Epithelial cell of proximal tubule (primary cell): ENCODE measurements at regions not wholly inside any gene's neighbourhood (a gene's known extent, or its start where the extent isn't known, plus 50 kb on each side); places are given as distances from the start of the nearest gene placed in this dataset.

Experiments used
- DNase-seq: peaks from one replicate; pipeline ENCODE4 v3.0.0-alpha.2; 2011; ENCODE audit warnings: low read depth
- H3K4me3 ChIP-seq: 2 replicates; pipeline ENCODE4 v1.5.1; 2011; ENCODE audit warnings: low read depth, mild to moderate bottlenecking, low read length
- TF ChIP-seq, protein P1 (sequence below): conservative IDR thresholded peaks from 2 replicates; pipeline ENCODE4 v1.5.1; 2012; ENCODE audit warnings: low read depth, mild to moderate bottlenecking, low read length

DNA sequence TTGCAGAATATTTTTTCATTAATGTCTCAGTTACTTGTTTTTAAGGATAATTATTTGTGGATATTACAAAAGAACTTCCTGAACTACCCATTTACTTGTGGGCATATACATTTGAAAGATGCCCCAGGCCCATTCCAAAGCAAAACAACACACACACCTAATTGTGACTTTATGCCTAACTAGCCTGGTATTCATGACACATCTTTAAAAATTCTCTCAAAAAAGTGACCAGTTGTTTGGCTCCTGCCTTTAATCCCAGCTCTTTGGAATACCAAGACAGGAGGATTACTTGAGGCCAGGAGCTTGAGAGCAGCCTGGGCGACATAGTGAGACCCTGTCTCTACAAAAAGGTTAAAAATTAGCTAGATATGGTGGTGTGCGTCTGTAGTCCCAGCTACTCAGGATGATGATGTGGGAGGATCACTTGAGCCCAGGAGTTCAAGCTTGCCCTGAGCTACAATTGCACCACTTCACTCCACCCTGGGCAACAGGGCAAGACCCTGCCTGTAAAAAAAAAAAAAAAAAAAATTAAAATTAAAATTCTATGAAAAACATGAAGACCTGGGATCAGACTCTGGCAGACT is 51.7 kb upstream of the SLC4A7 start:
- peak; percentile 68 for DNase-seq
- TF ChIP-seq, protein P1, sequence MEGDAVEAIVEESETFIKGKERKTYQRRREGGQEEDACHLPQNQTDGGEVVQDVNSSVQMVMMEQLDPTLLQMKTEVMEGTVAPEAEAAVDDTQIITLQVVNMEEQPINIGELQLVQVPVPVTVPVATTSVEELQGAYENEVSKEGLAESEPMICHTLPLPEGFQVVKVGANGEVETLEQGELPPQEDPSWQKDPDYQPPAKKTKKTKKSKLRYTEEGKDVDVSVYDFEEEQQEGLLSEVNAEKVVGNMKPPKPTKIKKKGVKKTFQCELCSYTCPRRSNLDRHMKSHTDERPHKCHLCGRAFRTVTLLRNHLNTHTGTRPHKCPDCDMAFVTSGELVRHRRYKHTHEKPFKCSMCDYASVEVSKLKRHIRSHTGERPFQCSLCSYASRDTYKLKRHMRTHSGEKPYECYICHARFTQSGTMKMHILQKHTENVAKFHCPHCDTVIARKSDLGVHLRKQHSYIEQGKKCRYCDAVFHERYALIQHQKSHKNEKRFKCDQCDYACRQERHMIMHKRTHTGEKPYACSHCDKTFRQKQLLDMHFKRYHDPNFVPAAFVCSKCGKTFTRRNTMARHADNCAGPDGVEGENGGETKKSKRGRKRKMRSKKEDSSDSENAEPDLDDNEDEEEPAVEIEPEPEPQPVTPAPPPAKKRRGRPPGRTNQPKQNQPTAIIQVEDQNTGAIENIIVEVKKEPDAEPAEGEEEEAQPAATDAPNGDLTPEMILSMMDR: no peak
- H3K4me3 ChIP-seq: no peak overlapping the region

DNA sequence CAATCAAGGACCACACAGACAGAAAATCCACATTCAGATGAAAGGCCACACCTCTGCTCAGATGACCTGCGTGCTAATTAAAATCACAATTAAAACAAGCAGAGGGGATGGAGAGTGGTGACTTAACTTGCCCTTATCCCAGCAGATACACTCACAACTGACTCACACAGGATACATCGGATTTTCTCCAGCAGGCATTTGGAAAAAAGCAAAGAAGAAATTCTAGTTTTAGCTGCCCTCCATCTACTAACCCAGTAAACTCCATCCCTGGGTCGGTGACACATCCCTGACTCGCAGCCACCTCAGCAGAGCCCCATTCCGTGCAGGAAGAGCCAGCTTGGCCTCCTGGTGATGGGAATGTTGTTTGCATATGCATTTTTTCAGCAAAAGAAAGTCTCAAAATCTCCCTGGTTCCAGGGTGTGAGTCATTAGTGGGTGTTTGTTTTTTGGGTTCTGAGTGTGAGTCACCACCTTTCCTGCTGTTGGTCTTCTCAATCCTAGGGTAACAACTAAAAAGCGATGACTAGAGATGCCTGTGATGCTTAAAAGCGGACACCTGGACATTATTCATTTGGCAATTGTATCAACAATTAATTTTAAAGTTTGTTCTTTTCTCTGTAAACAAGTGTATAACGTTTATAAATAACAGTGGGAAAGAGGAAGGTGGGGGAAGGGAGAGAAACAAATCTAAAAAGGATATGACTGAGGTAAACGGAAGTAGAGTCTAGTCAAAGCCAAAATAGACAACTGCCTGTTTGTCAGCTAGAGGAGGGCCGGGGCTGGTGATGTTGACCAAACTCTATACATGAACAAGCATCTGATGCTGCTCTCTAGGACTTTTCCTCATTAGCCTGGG is 49.8 kb upstream of the SLC4A7 start:
- TF ChIP-seq, protein P1: peak; percentile 64
- peak; percentile 94 for DNase-seq
- no peak overlapping the region for H3K4me3 ChIP-seq
